UCSD-AML1 (cell line): ENCODE measurements at regions not wholly inside any gene's neighbourhood (a gene's known extent, or its start where the extent isn't known, plus 50 kb on each side); places are given as distances from the start of the nearest gene placed in this dataset.
A peak's percentile ranks its signal among the peaks of the same experiment; 100 is the strongest.

ENCODE experiments used
- DNase-seq: peaks from one replicate; lab custom pipeline; 2025; ENCODE audit not compliant: unreplicated experiment; lab: John Stamatoyannopoulos, UW

- no peak for DNase-seq
Observed at GRCh38 chr2:226233388-226233787, 566.2 kb downstream of the IRS1 start.

DNA sequence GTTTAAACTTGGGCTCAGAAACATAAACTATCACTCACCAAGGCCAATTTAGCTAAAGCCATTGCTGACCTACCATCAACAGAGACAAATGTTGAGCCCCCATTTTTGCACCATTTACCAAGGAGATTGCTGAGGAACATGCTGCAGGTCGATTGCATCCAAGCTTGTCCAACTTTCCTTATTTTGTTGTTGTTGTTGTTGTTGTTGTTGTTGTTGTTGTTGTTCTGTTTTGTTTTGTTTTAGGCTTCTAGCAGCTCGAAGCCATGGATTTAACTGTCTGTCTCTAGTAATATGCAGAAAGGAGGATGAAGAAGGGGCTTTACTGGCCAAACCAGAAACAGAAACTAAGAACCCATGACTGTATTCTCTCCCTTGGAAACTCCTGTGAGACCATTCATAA lies 571.5 kb downstream of the IRS1 start:
- DNase-seq: no peak

DNA sequence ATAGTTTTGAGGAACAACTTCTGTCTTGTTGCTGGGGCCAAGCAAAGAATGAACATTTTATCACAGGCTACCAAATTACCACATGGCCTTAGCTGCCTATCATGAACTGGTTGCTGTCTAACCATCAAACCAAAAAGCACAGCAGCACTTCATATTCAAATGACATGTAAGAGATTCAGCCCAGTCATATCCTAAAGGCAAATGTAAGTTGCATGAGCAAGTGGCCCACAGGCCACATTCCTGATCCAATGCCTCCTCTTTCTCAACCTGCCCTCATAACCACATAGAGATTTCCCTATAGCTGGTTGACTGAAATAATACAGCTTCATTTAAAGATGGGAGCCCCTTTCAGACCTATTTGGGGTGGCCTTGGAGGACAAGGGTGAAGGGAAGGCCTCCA lies 572.3 kb downstream of the IRS1 start:
- DNase-seq: no peak

- no peak for DNase-seq
Observed at GRCh38 chr2:226223704-226224103, 575.9 kb downstream of the IRS1 start.

DNA sequence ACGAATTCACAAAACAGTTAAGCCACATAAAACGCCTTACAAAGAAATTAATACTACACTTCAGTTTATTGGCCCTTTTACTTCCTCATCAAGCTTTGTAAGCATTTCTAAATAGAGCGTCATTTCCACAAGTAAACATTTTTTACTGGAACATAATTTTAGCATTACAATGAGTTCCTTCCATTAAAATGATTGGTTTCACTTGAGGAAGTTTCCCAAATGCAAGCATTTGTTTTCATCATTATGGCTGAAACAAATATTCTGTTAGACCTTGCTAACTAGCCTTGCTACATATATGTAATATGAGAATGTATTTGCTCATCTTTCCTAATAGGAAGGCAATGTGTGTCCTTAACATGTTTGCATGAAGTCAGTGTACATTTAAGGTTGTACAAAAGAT lies 579.1 kb downstream of the IRS1 start:
- no peak for DNase-seq

DNA sequence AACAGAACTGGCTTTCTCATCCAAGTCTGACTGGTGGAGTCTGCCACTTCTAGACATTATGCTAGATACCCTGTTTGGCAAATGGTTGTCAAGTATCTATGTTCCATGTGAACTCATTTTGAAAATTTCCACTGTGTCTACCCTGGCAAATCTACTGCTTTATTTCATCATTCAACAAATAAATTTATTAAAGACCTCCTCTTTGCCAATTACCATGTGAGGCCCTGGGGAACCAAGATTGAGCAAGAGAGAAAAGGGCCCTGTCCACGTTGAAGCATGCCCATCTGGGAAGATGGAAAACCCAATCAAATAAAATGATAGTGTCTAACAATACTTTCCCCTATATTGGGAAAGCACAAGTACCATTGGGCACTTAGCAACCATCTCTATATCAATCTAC lies 582.4 kb downstream of the IRS1 start:
- no peak for DNase-seq

- no peak for DNase-seq
Observed at GRCh38 chr2:226216575-226216974, 583.0 kb downstream of the IRS1 start.

- peak; percentile 23 for DNase-seq
Observed at GRCh38 chr2:226215902-226216503, 583.6 kb downstream of the IRS1 start.

- no peak for DNase-seq
Observed at GRCh38 chr2:226213717-226214116, 585.9 kb downstream of the IRS1 start.

DNA sequence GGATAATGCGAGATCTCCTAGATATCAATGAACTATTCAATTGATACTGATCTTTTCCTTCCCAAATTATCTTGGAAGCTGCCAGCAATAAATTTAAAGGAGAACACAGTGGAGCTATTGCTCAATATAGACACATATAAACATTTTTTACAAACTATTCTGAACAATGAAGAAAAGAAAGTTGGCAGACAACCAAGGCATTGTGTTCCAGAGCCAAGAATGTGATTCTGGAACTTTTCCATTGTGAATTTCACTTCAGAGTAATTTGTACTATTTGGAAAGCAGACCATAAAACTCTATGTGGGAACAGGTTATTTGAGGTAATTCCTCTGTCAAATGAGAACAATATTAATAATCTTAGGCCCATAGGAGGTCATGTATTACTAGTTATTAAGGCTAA lies 588.2 kb downstream of the IRS1 start:
- no peak for DNase-seq

- DNase-seq: no peak
Observed at GRCh38 chr2:226208726-226209125, 590.9 kb downstream of the IRS1 start.

- no peak for DNase-seq
Observed at GRCh38 chr2:226207671-226208070, 591.9 kb downstream of the IRS1 start.

- no peak for DNase-seq
Observed at GRCh38 chr2:226199555-226199954, 600.1 kb downstream of the IRS1 start.

GRCh38 chr2:226198956-226199355 lies 600.7 kb downstream of the IRS1 start:
- DNase-seq: no peak

- DNase-seq: no peak
Observed at GRCh38 chr2:226190479-226191252, 609.0 kb downstream of the IRS1 start.

GRCh38 chr2:226189061-226189460 lies 610.6 kb downstream of the IRS1 start:
- no peak for DNase-seq

DNA sequence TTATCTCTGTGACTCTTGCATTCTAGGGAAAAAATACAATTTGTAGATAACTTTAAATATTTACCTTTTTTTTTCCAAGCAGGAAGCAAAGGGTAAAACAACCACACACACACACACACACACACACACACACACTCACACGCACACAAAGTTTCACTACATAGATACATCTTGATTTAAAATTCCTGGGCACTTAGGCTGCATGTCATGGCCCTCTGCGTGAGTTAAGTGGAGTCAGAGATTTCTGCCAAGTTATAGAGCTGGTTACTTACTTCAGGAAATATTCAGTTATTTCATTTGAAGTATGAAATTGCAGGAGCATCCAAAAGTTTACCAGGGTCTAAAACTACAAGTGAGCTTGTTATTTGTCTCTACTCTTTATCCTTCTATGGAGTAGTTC lies 612.0 kb downstream of the IRS1 start:
- no peak for DNase-seq

DNA sequence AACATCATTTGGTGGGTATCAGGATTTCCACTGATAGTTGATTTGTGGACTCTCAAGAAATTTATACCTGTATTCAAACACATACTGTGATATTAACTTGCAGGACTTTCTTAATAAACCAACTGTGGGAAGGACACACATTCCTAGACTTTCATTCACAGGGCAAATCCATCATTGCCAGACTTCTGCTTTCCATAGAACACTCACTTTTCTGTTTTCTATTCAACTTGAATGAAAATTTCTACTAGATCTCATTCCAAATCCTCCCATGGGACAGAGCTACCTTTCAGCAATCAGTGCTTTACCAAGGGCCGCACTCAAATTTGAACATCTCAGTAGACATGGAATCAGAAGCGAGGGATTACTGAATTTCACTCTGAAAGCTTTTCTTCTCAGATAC lies 612.5 kb downstream of the IRS1 start:
- no peak for DNase-seq

- no peak for DNase-seq
Observed at GRCh38 chr2:226185616-226186211, 613.9 kb downstream of the IRS1 start.

DNA sequence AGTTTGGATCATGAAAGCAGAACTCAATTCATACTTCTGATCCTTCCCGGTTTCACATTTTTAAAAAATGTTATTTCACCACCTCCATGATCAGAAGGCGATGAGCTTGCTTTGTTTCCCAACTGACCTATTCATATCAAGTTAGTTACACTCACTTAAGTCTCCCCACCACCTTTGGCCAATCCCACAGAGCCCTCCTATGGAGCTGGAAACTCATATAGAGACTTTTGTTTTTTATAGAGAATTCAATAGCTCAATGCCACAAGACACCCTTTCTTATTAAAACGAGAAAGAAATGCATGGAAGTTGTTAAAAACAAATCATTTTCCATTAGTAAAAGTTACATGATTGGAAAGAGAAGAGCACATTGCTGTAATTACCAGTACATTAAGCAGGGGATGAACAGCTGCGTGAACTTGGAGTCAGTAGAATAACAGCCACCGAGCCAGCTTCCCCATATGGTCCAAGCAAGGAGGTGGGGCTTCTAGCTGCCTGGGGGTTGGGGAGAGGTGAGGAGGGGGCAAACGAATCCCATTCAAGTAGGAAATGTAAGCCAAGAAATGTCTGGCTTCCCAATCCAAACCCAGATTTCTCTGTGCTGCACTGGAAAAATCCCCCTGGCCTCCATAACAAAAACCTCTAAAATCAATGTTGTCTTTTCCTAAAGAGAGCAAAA lies 614.5 kb downstream of the IRS1 start:
- DNase-seq: no peak

GRCh38 chr2:226184540-226184939 lies 615.1 kb downstream of the IRS1 start:
- no peak for DNase-seq

- no peak for DNase-seq
Observed at GRCh38 chr2:226183550-226183949, 616.1 kb downstream of the IRS1 start.
